SU-DHL-6 (cell line): ENCODE measurements at regions not wholly inside any gene's neighbourhood (a gene's known extent, or its start where the extent isn't known, plus 50 kb on each side); places are given as distances from the start of the nearest gene placed in this dataset.

Experiments used
- H2AFZ ChIP-seq: fragments of 200-600 bp; sonication (generic); 2 replicates; pipeline ENCODE4 v1.6.1; 2014; ENCODE audit warnings: low read depth, mild to moderate bottlenecking, moderate library complexity, mixed read lengths, antibody characterized with exemption, low read length; ENCODE audit not compliant: severe bottlenecking
- H3F3A ChIP-seq: fragments of 200-600 bp; shearing (Covaris generic); 2 replicates; pipeline ENCODE4 v1.6.0; 2016; ENCODE audit warnings: antibody characterized with exemption, mild to moderate bottlenecking; ENCODE audit not compliant: insufficient read depth
- H3K27ac ChIP-seq: fragments of 200-600 bp; sonication (generic); 2 replicates; pipeline ENCODE4 v1.5.1; 2016; ENCODE audit warnings: low read depth, mild to moderate bottlenecking, low read length, moderate library complexity, mixed read lengths
- H3K27me3 ChIP-seq: fragments of 200-600 bp; sonication (generic), shearing (Covaris generic); 2 replicates; pipeline ENCODE4 v1.6.0; 2014; ENCODE audit warnings: mild to moderate bottlenecking, low read length
- H3K36me3 ChIP-seq: fragments of 200-600 bp; sonication (generic); 2 replicates; pipeline ENCODE4 v1.6.1; 2014; ENCODE audit warnings: mild to moderate bottlenecking, low read length, mixed read lengths
- H3K4me2 ChIP-seq: fragments of 300-600, 200-600 bp; shearing (Covaris generic), sonication (generic); 2 replicates; pipeline ENCODE4 v1.6.0; 2014; ENCODE audit warnings: low read length, low read depth, mild to moderate bottlenecking; ENCODE audit not compliant: poor library complexity, severe bottlenecking
- H3K4me3 ChIP-seq: fragments of 200-600 bp; sonication (generic); 2 replicates; pipeline ENCODE4 v1.5.1; 2014; ENCODE audit warnings: antibody characterized with exemption, low read length, mild to moderate bottlenecking, mixed read lengths; ENCODE audit not compliant: insufficient read depth, poor library complexity, severe bottlenecking
- H3K79me2 ChIP-seq: fragments of 200-600 bp; sonication (generic); 2 replicates; pipeline ENCODE4 v1.6.1; 2014; ENCODE audit warnings: mild to moderate bottlenecking, low read length, moderate library complexity; ENCODE audit not compliant: insufficient read depth
- H3K9ac ChIP-seq: fragments of 200-600 bp; sonication (generic); 2 replicates; pipeline ENCODE4 v1.7.0; 2014; ENCODE audit warnings: mild to moderate bottlenecking, low read length
- H3K9me2 ChIP-seq: fragments of 200-600 bp; sonication (generic); replicated peaks from 2 replicates; pipeline ENCODE4 v1.6.1; 2014; ENCODE audit warnings: low read length; ENCODE audit not compliant: insufficient read depth
- H3K9me3 ChIP-seq: fragments of 200-600 bp; sonication (generic); 2 replicates; pipeline ENCODE4 v1.6.1; 2014; ENCODE audit warnings: low read length, mixed read lengths; ENCODE audit not compliant: insufficient read depth
- H4K20me1 ChIP-seq: fragments of 200-600 bp; sonication (generic); 2 replicates; pipeline ENCODE4 v1.6.1; 2014; ENCODE audit warnings: low read depth, mild to moderate bottlenecking, antibody characterized with exemption, low read length, moderate library complexity, mixed read lengths
- CTCF ChIP-seq: fragments of 200-600 bp; sonication (generic); IDR thresholded peaks from one replicate; pipeline ENCODE4 v1.5.1; 2017; ENCODE audit warnings: antibody characterized with exemption, mild to moderate bottlenecking, low read length, moderate library complexity; ENCODE audit not compliant: insufficient read depth, poor library complexity, severe bottlenecking
- EZH2phosphoT487 ChIP-seq: fragments of 200-600 bp; sonication (generic), shearing (Covaris generic); conservative IDR thresholded peaks from 2 replicates; pipeline ENCODE4 v1.6.1; 2018; ENCODE audit warnings: mild to moderate bottlenecking, antibody characterized with exemption, low read length, moderate library complexity, mixed read lengths

DNA sequence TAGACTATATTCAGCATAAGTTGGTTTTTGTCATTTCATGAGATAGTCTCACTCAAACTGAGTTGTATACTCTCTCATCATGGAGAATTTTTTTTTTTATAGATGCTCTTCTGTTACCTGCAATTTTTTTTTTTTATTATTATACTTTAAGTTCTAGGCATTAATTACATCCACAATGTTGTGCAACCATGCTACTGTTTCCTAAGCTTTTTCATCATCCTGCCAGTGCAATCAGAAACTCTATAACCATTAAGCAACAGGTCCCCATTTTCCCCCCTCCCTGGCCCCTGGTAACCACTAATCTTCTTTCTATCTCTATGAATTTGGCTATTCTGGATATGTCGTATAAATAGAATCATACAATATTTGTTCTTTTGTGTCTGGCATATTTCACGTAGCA lies 321.6 kb downstream of the STIM2 start:
- H3K4me3 ChIP-seq = no peak overlapping the region
- no peak overlapping the region for H3K9ac ChIP-seq
- H3K79me2 ChIP-seq = no peaks in the 10 kb centered on the region
- no peaks in the 10 kb centered on the region for H3F3A ChIP-seq
- H2AFZ ChIP-seq = no peak overlapping the region
- no peaks in the 10 kb centered on the region for H3K36me3 ChIP-seq
- TF ChIP-seq CTCF (no peak), EZH2phosphoT487 (no peak)
- H3K4me2 ChIP-seq = no peak overlapping the region
- no peaks in the 10 kb centered on the region for H3K27me3 ChIP-seq
- H3K9me2 ChIP-seq = no peaks in the 10 kb centered on the region
- H4K20me1 ChIP-seq = no peaks in the 10 kb centered on the region
- no peaks in the 10 kb centered on the region for H3K9me3 ChIP-seq
- H3K27ac ChIP-seq = no peak overlapping the region

DNA sequence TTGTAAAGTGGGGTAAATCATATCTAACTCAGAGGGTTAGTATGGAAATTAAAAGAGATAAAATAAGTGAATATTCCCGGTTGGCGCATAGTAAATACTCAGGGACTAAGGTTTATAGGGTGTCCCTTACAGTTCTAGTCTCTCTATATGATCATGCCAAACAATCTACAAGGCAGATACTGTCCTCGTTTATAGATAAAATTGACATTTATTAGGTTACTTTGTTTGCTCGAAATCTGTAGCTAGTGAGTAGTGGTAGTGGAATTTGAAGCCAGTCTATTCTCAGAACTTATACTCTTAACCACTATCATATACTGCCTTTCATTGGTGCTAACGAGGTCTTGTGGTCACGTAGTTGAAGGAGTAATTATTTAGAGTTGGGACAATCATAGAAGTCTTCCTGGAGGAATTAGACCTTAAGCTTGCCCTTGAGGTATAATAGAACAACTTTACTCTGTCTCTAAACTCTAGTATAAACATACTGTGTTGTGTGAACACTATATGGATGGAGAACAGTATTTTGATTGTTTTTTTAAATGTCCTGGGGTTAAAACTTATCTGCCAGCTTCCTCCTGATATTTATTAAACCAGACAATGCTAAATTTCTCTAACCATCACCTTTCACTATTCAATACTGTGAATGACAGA lies 324.0 kb downstream of the STIM2 start:
- Histone ChIP-seq H3K79me2 (no peaks in the 10 kb centered on the region), H3K4me2 (no peak overlapping the region), H2AFZ (no peak overlapping the region), H3F3A (no peaks in the 10 kb centered on the region), H4K20me1 (no peaks in the 10 kb centered on the region), H3K9me2 (no peaks in the 10 kb centered on the region), H3K9ac (no peak overlapping the region), H3K9me3 (no peaks in the 10 kb centered on the region), H3K4me3 (no peak overlapping the region), H3K36me3 (no peaks in the 10 kb centered on the region), H3K27ac (no peak overlapping the region), H3K27me3 (no peaks in the 10 kb centered on the region)
- TF ChIP-seq EZH2phosphoT487 = no peak
- TF ChIP-seq CTCF = no peak

GRCh38 chr4:27186710-27187109 lies 326.1 kb downstream of the STIM2 start:
- Histone ChIP-seq H3K4me2 (no peak overlapping the region), H3K9me3 (no peaks in the 10 kb centered on the region), H3K79me2 (no peaks in the 10 kb centered on the region), H4K20me1 (no peaks in the 10 kb centered on the region), H3K9me2 (no peaks in the 10 kb centered on the region), H3K4me3 (no peak overlapping the region), H3F3A (no peaks in the 10 kb centered on the region), H3K36me3 (no peaks in the 10 kb centered on the region), H2AFZ (no peak overlapping the region), H3K27ac (no peak overlapping the region), H3K9ac (no peak overlapping the region), H3K27me3 (no peaks in the 10 kb centered on the region)
- TF ChIP-seq EZH2phosphoT487 (no peak), CTCF (no peak)
